ENCODE measurements at regions not wholly inside any gene's neighbourhood (a gene's known extent, or its start where the extent isn't known, plus 50 kb on each side); places are given as distances from the start of the nearest gene placed in this dataset.
A peak's percentile ranks its signal among the peaks of the same experiment; 100 is the strongest.

- H3K4me3 ChIP-seq (ENCODE audit: low read length), result no peak overlapping the region
- DNase-seq (ENCODE audit: low read depth), result no peak
- TF ChIP-seq CTCF (IDR thresholded peaks at IDR 0.05; ENCODE audit: insufficient read depth, low read depth, low read length, missing control alignments), result no peak
Measured at GRCh38 chr3:82294609-82295008, 533.2 kb upstream of the GBE1 start.

- DNase-seq (ENCODE audit: low read depth), result no peak
- no peak for TF ChIP-seq CTCF (IDR thresholded peaks at IDR 0.05; ENCODE audit: insufficient read depth, low read depth, low read length, missing control alignments)
- H3K4me3 ChIP-seq (ENCODE audit: low read length), result no peak overlapping the region
Measured at GRCh38 chr3:82293867-82294266, 532.4 kb upstream of the GBE1 start.

- no peak for TF ChIP-seq CTCF (IDR thresholded peaks at IDR 0.05; ENCODE audit: insufficient read depth, low read depth, low read length, missing control alignments)
- H3K4me3 ChIP-seq (ENCODE audit: low read length), result no peak overlapping the region
- no peak for DNase-seq (ENCODE audit: low read depth)
Measured at GRCh38 chr3:82293435-82293834, 532.0 kb upstream of the GBE1 start.

GRCh38 chr3:82287562-82287961 lies 526.1 kb upstream of the GBE1 start:
- no peak for DNase-seq (ENCODE audit: low read depth)
- H3K4me3 ChIP-seq (ENCODE audit: low read length), result no peak overlapping the region
- TF ChIP-seq CTCF (IDR thresholded peaks at IDR 0.05; ENCODE audit: insufficient read depth, low read depth, low read length, missing control alignments), result no peak

GRCh38 chr3:82281205-82281604 lies 519.8 kb upstream of the GBE1 start:
- TF ChIP-seq CTCF (IDR thresholded peaks at IDR 0.05; ENCODE audit: insufficient read depth, low read depth, low read length, missing control alignments), result no peak
- DNase-seq (ENCODE audit: low read depth), result peak; percentile 48
- no peak overlapping the region for H3K4me3 ChIP-seq (ENCODE audit: low read length)

GRCh38 chr3:82276992-82277391 lies 515.5 kb upstream of the GBE1 start:
- DNase-seq (ENCODE audit: low read depth), result no peak

More at GRCh38 chr3:82276992-82277391, 515.5 kb upstream of the GBE1 start:
- no peak for TF ChIP-seq CTCF (IDR thresholded peaks at IDR 0.05; ENCODE audit: insufficient read depth, low read depth, low read length, missing control alignments)
- no peak overlapping the region for H3K4me3 ChIP-seq (ENCODE audit: low read length)

Measured in epithelial cell of esophagus (primary cell).